Gastroesophageal sphincter (tissue), 4 donors: ENCODE measurements at regions not wholly inside any gene's neighbourhood (a gene's known extent, or its start where the extent isn't known, plus 50 kb on each side); places are given as distances from the start of the nearest gene placed in this dataset.
A peak's percentile ranks its signal among the peaks of the same experiment; 100 is the strongest.

Experiments
- ATAC-seq: fragments of 150-250 bp; one replicate; pipeline ENCODE4 v1.9.1; 2016; ENCODE audit warnings: mild to moderate bottlenecking, moderate library complexity
- H3K27ac ChIP-seq, 4 donors: fragments of 200-600 bp; sonication (generic) in 3 of 4; 1 replicate in 3 of 4; 2 replicates in 1 of 4; pipeline ENCODE4 v1.5.1; 2016 to 2019
- H3K27me3 ChIP-seq: fragments of 200-600 bp; sonication (generic); one replicate; pipeline ENCODE4 v1.5.1; 2019
- H3K36me3 ChIP-seq, 2 donors: fragments of 200-600 bp; sonication (generic); one replicate each; pipeline ENCODE4 v1.5.1; 2019; ENCODE audit warnings: control low read depth in 1 of 2
- H3K4me1 ChIP-seq, 3 donors: fragments of 200-600 bp; sonication (generic); 1 replicate in 2 of 3; 2 replicates in 1 of 3; pipeline ENCODE4 v1.5.1; 2016 to 2019; ENCODE audit warnings: control low read depth in 2 of 3
- H3K4me3 ChIP-seq, 2 donors: fragments of 200-600 bp; sonication (generic); one replicate each; pipeline ENCODE4 v1.5.1; 2019; ENCODE audit warnings: mild to moderate bottlenecking in 1 of 2, moderate library complexity in 1 of 2
- H3K9me3 ChIP-seq, 3 donors: fragments of 200-600 bp; sonication (generic); one replicate each; pipeline ENCODE4 v1.5.1; 2017 to 2019; ENCODE audit warnings: control low read depth in 2 of 3
- CTCF ChIP-seq, 4 experiments: fragments of 200-600 bp in 2 of 4; fragments of 450-650 bp in 2 of 4; sonication (generic) in 1 of 4; IDR thresholded peaks; one replicate each; pipeline ENCODE4 v1.5.1; 2017 to 2019; ENCODE audit warnings: antibody characterized with exemption in 4 of 4, mild to moderate bottlenecking in 2 of 4, moderate library complexity in 2 of 4
- EP300 ChIP-seq: sonication (generic); formaldehyde crosslinking; IDR thresholded peaks from one replicate; pipeline ENCODE4 v1.6.1; 2017; ENCODE audit warnings: antibody characterized with exemption, mild to moderate bottlenecking
- POLR2A ChIP-seq, 2 donors: fragments of 450-650 bp; IDR thresholded peaks; one replicate each; pipeline ENCODE4 v1.6.1; 2017; ENCODE audit warnings: antibody characterized with exemption in 2 of 2, mild to moderate bottlenecking in 2 of 2, moderate library complexity in 1 of 2
- POLR2AphosphoS5 ChIP-seq: sonication (generic); formaldehyde crosslinking; IDR thresholded peaks from one replicate; pipeline ENCODE4 v1.6.1; 2017; ENCODE audit warnings: antibody characterized with exemption
- WGBS, 2 donors: methylation state at CpG; one replicate each; pipeline ENCODE4 v1.1.5; 2018; ENCODE audit warnings: low coverage in 1 of 2; 5-methylcytosine and 5-hydroxymethylcytosine counted together

GRCh38 chr3:177820683-177821316 lies 623.5 kb upstream of the TBL1XR1 start:
- TF ChIP-seq EP300 (no peak), POLR2AphosphoS5 (peak; percentile 33)
- peak overlapping the region in 2 of 4 donors; percentile 1 to 34 for H3K27ac ChIP-seq
- WGBS, 2 donors = 40 to 68% methylated on average over 2 of the region's 2 CpGs
- no peak overlapping the region for H3K4me3 ChIP-seq
- H3K36me3 ChIP-seq = no peaks in the 10 kb centered on the region
- no peaks in the 10 kb centered on the region for H3K9me3 ChIP-seq
- H3K4me1 ChIP-seq = peaks cover 15 to 61% (median 30%) of the 10 kb centered on the region in 3 donors
- ATAC-seq = no peak
- no peaks in the 10 kb centered on the region for H3K27me3 ChIP-seq

- no peaks in the 10 kb centered on the region for H3K9me3 ChIP-seq
- H3K27ac ChIP-seq = peak overlapping the region in 2 of 4 donors; percentile 83
- no peaks in the 10 kb centered on the region for H3K27me3 ChIP-seq
- no peaks in the 10 kb centered on the region for H3K36me3 ChIP-seq
- ATAC-seq = no peak
- peaks cover 15 to 69% (median 26%) of the 10 kb centered on the region in 3 donors for H3K4me1 ChIP-seq
- no peak overlapping the region for H3K4me3 ChIP-seq
- WGBS, 2 donors = 17 to 40% methylated on average over 2 of the region's 2 CpGs
- TF ChIP-seq CTCF (IDR thresholded peaks at IDR 0.05) (no peak), EP300 (no peak), POLR2AphosphoS5 (no peak), POLR2A (IDR thresholded peaks at IDR 0.05) (no peak)
Observed at GRCh38 chr3:177822681-177823096, 625.4 kb upstream of the TBL1XR1 start.

- Histone ChIP-seq H3K36me3 (no peaks in the 10 kb centered on the region), H3K4me3 (no peak overlapping the region), H3K27me3 (no peaks in the 10 kb centered on the region), H3K9me3 (no peaks in the 10 kb centered on the region), H3K27ac (peak overlapping the region; percentile 72 to 91 (median 83)), H3K4me1 (peaks cover 15 to 77% (median 26%) of the 10 kb centered on the region in 3 donors)
- peak; percentile 4 for ATAC-seq
- 83 to 87% methylated on average over 7 to 9 of the region's 9 CpGs for WGBS, 2 donors
- TF ChIP-seq POLR2AphosphoS5 (no peak), POLR2A (IDR thresholded peaks at IDR 0.05) (no peak), CTCF (IDR thresholded peaks at IDR 0.05) (no peak), EP300 (no peak)
Observed at GRCh38 chr3:177823701-177824189, 626.5 kb upstream of the TBL1XR1 start.

GRCh38 chr3:177824190-177824786 lies 627.0 kb upstream of the TBL1XR1 start:
- Histone ChIP-seq H3K4me1 (peaks cover 15 to 82% (median 26%) of the 10 kb centered on the region in 3 donors), H3K36me3 (no peaks in the 10 kb centered on the region), H3K27me3 (no peaks in the 10 kb centered on the region), H3K4me3 (no peak overlapping the region), H3K27ac (peak overlapping the region; percentile 72 to 91 (median 83)), H3K9me3 (no peaks in the 10 kb centered on the region)
- WGBS, 2 donors = 0 to 23% methylated on average over 2 of the region's 4 CpGs
- TF ChIP-seq POLR2AphosphoS5 (peak; percentile 88), EP300 (no peak), POLR2A (IDR thresholded peaks at IDR 0.05) (no peak), CTCF (IDR thresholded peaks at IDR 0.05) (no peak)
- peak; percentile 90 for ATAC-seq

- H3K27me3 ChIP-seq = no peaks in the 10 kb centered on the region
- H3K9me3 ChIP-seq = no peaks in the 10 kb centered on the region
- peak; percentile 17 for ATAC-seq
- H3K36me3 ChIP-seq = no peaks in the 10 kb centered on the region
- peak overlapping the region; percentile 72 to 91 (median 83) for H3K27ac ChIP-seq
- peaks cover 15 to 87% (median 28%) of the 10 kb centered on the region in 3 donors for H3K4me1 ChIP-seq
- 4 to 18% methylated on average over 3 to 4 of the region's 4 CpGs for WGBS, 2 donors
- TF ChIP-seq POLR2AphosphoS5 = no peak
- TF ChIP-seq CTCF (IDR thresholded peaks at IDR 0.05) = no peak
- no peak for TF ChIP-seq EP300
- TF ChIP-seq POLR2A (IDR thresholded peaks at IDR 0.05) = no peak
- no peak overlapping the region for H3K4me3 ChIP-seq
Observed at GRCh38 chr3:177824841-177825240, 627.6 kb upstream of the TBL1XR1 start.
